ENCODE measurements at regions not wholly inside any gene's neighbourhood (a gene's known extent, or its start where the extent isn't known, plus 50 kb on each side); places are given as distances from the start of the nearest gene placed in this dataset.
"Not testable (repeated sequence)": the region's sequence is repeated elsewhere in the genome, so short reads cannot be mapped to it uniquely, and the experiment has no call there.

- TF ChIP-seq CTCF (IDR thresholded peaks at IDR 0.05); EZH2 (IDR thresholded peaks at IDR 0.05; ENCODE audit: borderline replicate concordance, insufficient read depth, low read depth, low read length, poor library complexity, severe bottlenecking): not testable (repeated sequence)
Measured at GRCh38 chr3:195962222-195962621, 53.9 kb upstream of the TNK2 start.

Data from B cell (primary cell).